Stimulated activated CD4-positive, alpha-beta T cell treated with anti-CD3 and anti-CD28 coated beads, Interleukin-15, amount 100 ng/mL, for 1 hour (primary cell): ENCODE measurements at regions not wholly inside any gene's neighbourhood (a gene's known extent, or its start where the extent isn't known, plus 50 kb on each side); places are given as distances from the start of the nearest gene placed in this dataset.
"Not testable (repeated sequence)": the region's sequence is repeated elsewhere in the genome, so short reads cannot be mapped to it uniquely, and the experiment has no call there.

ENCODE experiments used
- DNase-seq, 2 donors: peaks; one replicate each; pipeline ENCODE4 v3.0.0-alpha.2; 2020; ENCODE audit warnings: low read depth in 1 of 2, low spot score in 1 of 2

DNA sequence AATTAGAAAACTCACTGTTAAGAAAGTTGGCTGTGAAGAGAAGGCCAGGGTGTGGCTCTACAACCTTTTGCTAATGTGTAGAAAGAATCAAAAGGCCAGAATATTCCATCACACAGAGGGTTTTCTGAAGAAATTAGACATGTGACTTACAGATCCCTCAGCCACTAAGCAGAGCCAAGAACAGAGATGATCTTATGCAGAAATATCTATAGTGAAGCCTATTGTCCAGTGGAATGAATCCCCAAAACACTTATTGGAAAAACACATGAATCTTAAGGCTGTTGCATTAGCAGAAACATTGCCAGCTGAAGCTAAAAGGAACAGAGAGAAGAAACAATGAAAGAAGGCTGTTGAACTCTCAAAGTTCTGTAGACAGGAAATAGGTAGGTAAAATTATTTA is 979.2 kb downstream of the MRPL39 start:
- DNase-seq: no peak

DNA sequence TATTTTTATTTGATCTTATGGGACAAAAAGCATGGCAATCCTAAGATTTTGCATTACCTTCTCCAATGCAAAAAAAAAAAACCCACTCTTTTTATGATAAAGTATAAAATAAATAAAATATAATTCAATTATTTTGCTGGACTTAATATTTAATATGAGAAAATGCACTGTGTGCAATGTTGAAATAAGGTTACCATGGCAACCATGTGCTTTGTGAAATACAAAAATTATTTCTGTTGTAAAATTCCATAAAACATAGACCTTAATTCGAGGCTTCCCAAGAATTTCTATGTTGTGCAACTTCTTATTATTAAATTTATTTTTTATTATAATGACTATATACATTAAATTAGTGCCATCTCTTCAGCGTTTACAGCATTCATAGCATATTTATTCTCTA is 989.5 kb downstream of the MRPL39 start:
- DNase-seq: no peak

- no peak for DNase-seq
Observed at GRCh38 chr21:24594082-24594481, 1013.2 kb downstream of the MRPL39 start.

GRCh38 chr21:24590261-24590660 is 1017.0 kb downstream of the MRPL39 start:
- no peak for DNase-seq

DNA sequence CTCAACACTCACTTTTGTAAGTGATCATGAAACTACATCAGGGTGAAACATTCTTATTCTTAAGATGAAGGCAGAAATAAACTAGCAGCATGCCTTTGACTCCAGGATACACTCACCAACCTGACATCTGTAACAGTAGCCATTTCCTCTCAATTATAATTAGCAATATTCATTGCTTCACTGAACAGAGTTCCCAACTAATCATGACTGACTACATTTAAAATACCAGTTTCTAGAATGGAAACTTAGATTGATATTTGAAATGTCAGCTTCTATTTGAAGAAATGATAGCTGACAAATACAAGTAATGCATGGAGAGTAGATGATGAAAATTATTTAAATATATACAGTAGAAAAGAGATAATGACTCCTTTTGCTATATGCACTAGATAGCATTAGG is 1023.8 kb downstream of the MRPL39 start:
- DNase-seq: no peak

GRCh38 chr21:24577301-24577700 is 1030.0 kb downstream of the MRPL39 start:
- no peak for DNase-seq

GRCh38 chr21:24561291-24561690 is 1046.0 kb downstream of the MRPL39 start:
- DNase-seq: no peak

GRCh38 chr21:24552491-24552890 is 1054.8 kb downstream of the MRPL39 start:
- DNase-seq: no peak

DNA sequence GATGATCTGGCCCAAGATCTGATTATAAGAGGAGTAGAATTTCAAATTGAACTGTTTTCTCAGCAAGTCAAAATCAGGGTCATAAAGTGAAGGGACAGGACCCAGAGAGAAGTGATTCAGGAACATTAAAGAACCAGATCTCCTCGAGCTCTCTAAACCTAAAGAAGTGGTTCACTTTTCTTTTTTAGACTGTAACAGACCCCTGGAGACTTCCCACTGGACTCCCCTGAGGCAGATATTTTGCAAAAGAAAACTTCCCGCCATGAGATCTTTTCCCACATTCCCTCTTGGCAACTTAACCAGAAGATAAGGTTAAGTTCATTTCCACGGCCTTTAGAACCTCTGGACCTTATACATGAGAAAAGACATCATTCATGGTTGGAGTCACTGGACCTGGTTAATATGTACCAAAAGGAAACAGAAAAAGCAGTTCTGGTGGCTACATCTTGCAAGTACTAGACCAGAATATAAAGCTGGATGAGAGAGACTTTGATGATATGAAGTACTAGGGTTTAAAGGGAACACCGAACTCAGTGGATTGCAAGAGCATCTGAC is 1061.4 kb downstream of the MRPL39 start:
- DNase-seq: no peak

DNA sequence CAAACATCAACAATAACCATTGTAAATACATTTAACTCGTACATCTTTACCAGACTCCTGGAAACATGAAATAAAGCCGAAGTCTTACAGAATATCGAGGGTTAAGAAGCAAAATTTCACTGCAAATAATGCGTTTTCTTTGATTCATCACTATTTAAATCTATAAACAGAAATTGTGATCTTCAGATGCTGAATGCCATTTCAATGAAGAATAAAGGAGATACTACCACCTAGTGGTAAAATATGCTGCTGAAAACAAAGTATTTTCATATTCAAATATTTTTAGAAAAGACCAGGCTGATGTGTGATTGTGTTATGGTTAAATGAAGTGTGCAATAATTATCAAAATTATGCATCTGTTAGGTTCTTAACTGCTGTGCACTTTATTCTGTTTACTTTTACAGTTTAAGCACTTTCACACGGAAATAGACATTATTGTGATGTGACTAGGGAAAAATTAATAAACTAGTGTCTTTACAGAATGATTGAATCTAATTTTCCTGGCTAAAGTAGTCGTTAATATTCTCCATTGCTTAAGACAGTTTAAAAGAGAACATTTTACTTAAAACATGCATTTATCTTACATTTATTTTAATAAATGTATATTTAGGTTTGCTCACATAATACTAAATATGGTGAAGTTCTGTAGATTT is 1093.1 kb downstream of the MRPL39 start:
- no peak for DNase-seq

DNA sequence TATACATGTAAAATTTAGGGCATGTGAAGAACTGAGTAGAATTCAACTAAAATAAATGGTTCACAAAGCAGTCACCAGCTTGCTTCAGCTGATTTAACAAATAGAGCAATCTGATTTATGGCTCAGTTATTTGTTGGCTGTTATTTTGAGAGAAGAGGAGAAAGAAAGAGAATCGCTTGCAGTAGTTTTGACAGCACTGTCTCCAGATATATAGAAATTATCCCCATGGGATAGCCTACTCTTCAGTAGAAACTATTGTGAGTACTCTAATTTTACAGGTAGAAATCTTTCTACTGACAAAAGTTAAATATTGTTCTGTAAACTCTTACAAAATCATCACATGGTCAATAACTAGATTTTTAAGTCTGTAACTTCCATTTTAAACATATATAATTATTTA is 1098.2 kb downstream of the MRPL39 start:
- no peak for DNase-seq

DNA sequence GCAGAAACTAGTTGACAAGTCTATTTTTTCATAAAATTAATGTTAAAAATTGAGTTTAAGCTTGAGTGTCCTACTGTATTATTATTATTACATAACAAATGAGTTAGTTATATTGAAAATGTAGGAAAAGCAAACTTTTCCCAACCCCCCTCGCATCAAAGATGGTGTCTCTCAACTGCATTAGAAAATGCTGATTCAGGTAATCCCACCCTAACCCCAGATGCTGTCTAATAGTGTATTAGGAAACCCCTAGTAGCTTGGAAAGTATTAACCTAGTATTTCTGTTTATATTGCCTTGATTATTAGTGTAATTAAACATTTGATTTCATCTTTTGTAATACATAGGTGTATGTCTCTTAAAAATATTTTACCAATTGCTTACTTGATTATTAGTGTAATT is 1120.3 kb downstream of the MRPL39 start:
- no peak for DNase-seq

DNA sequence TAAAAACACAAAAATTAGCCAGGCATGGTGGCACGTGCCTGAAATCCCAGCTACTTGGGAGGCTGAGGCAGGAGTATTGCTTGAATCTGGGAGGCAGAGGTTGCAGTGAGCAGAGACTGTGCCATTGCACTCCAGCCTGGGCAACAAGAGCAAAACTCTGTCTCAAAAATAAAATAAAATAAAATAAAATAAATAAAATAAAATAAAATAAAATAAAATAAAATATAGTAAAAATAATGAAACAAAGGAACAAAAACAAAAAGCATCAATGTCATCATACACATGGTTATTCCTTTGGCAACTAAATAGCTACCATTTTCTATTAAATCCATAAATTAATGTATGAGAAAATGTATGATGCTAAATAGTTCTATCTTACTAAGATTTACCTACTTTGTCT is 1123.9 kb downstream of the MRPL39 start:
- DNase-seq: not testable (repeated sequence)

DNA sequence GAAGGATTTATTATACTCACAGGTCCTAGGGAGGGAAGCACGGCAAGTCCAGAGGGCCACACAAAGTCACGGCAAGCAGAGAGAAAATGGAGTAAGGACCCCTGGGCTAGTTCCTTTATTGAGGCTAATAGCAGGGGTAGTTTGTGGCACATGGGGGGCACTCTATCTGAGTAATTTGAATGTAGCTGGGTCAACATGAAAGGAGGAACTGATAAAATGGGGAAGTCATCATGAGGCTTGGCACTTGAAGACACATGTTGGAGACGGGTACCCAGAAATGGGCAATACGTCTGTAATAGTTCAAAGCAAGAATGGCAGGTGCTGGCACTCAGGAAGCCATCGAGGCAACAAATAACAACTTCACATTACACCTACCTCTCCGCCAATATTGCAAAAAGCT is 1136.4 kb downstream of the MRPL39 start:
- no peak for DNase-seq

DNA sequence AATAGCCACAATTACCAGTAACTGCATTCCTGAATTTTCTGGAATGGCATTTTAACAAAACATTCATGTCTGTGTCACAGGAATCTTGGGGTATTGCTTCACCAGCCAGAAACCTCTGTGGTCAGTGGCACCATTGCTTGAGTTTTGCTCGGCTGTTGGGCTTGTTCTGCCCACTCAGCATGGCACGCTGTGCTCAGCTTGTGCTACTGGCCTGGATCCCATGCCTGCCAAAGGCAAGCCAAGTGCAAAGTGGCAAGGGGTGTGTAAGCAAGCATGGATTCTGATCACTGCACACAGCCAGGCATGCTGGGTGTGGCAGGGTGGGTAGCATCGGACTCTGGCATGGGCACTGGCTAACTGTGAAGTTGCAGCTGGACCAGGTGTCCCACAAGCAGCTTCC is 1150.9 kb downstream of the MRPL39 start:
- no peak for DNase-seq

DNA sequence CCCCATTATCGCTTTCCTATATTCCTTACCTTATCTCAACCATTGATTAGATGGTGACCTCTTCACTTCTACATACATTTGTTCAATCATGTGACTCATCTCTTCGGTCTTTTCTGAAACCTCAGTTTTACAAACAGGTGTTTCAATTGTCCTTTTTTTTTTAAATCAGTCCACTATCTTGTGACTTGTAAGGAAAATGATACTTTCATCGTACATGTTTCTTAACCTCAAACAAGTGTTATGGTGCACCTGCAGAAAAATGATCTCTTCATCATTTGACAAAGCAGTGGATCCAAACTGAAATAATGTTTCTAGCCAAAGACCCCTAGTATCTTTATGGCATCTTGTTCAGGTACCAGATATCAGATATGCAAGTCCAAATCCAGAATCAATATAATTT is 1157.2 kb downstream of the MRPL39 start:
- DNase-seq: no peak

DNA sequence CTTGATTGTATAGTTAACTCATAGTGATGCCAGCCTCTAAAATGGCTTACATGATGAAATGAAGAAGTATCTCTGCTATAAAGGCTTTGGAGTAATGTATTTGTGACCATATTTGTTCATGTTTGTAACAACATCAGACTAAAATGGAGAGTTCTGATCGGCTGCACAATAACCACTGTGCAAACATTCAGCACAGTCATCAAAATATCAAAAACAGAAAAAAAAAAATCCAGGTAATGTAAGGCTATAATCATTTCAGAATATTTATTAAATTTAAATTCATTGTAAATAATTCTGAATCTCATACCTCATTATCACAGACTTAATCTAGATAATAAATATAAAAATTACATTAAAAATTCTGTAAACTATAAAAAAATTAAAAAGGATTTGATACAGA is 1161.8 kb downstream of the MRPL39 start:
- no peak for DNase-seq

GRCh38 chr21:24444736-24445135 is 1162.5 kb downstream of the MRPL39 start:
- no peak for DNase-seq

DNA sequence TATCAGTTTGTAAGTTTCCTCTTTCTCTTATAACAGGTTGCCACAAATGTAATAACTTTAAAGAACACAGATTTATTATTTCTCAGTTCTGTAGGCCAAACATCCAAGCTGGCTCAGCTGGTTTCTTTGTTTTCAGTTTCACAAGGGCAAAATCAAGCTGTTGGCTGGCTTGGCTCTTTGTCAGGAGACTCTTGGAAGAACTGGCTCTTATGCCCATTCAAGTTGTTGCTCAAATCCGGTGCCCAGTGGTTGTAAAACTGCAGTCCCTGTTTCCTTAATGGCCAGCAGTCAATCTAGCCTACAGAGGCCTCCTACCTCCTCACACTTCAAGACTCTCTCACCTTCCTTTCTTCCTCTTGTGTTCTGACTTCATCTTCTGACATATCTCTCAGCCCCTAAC is 1171.0 kb downstream of the MRPL39 start:
- DNase-seq: no peak

DNA sequence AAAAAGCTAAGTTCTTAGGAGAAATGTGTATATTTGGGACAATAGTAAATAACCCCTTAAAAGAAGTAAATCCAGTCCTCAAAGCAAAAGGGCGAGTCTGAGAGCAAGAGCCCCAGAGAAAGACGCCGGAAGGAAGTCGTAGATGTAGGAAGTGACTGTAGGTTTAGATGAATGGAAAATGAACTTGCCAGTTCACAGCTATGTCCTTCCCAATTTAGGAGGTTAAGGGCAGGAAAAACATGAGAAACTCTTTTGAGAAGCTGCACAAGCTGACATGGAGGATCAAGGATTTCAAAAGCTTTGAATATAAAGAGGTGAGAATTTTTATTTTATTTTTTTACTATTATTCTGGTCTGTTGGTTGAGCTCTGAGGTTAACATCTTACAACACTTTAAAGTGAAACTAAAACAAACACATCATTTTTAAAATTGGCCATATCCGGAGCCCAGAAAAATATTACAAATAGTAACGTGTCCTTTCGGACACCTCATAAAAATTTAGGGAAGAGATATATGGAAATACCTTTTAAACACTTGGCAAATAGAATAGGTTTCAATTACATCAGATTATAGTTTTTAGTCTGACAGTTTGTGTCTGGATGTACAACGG is 1178.6 kb downstream of the MRPL39 start:
- DNase-seq: no peak

- no peak for DNase-seq
Observed at GRCh38 chr21:24424776-24425175, 1182.5 kb downstream of the MRPL39 start.

GRCh38 chr21:24423546-24423945 is 1183.7 kb downstream of the MRPL39 start:
- DNase-seq: no peak

- no peak for DNase-seq
Observed at GRCh38 chr21:24420689-24421088, 1186.6 kb downstream of the MRPL39 start.
